GM23248 (cell line): ENCODE measurements at regions not wholly inside any gene's neighbourhood (a gene's known extent, or its start where the extent isn't known, plus 50 kb on each side); places are given as distances from the start of the nearest gene placed in this dataset.
"Not testable (repeated sequence)": the region's sequence is repeated elsewhere in the genome, so short reads cannot be mapped to it uniquely, and the experiment has no call there.

ENCODE experiments used
- DNase-seq: peaks from one replicate; pipeline ENCODE4 v3.0.0-alpha.2; 2015
- H2AFZ ChIP-seq: fragments of 200-600 bp; sonication (generic); 2 replicates; pipeline ENCODE4 v1.6.1; 2016; ENCODE audit warnings: antibody characterized with exemption
- H3F3A ChIP-seq: fragments of 200-600 bp; sonication (generic); 2 replicates; pipeline ENCODE4 v1.6.1; 2016; ENCODE audit warnings: mild to moderate bottlenecking, antibody characterized with exemption, mixed run types; ENCODE audit not compliant: insufficient read depth
- H3K27ac ChIP-seq: fragments of 200-600 bp; sonication (generic); 2 replicates; pipeline ENCODE4 v1.5.1; 2016; ENCODE audit warnings: mild to moderate bottlenecking
- H3K27me3 ChIP-seq: fragments of 200-600 bp; sonication (generic); replicated peaks from 2 replicates; pipeline ENCODE4 v1.6.1; 2016; ENCODE audit warnings: mild to moderate bottlenecking; ENCODE audit not compliant: insufficient read depth
- H3K36me3 ChIP-seq: fragments of 200-600 bp; sonication (generic); 2 replicates; pipeline ENCODE4 v1.6.1; 2016; ENCODE audit warnings: low read depth, mild to moderate bottlenecking
- H3K4me1 ChIP-seq: fragments of 200-600 bp; sonication (generic); 2 replicates; pipeline ENCODE4 v1.6.1; 2016; ENCODE audit warnings: mild to moderate bottlenecking; ENCODE audit not compliant: insufficient read depth
- H3K4me2 ChIP-seq: fragments of 200-600 bp; sonication (generic); one replicate; pipeline ENCODE4 v1.6.1; 2016; ENCODE audit warnings: mild to moderate bottlenecking; ENCODE audit not compliant: unreplicated experiment
- H3K4me3 ChIP-seq: fragments of 200-600 bp; sonication (generic); 2 replicates; pipeline ENCODE4 v1.5.1; 2016; ENCODE audit warnings: mild to moderate bottlenecking
- H3K79me2 ChIP-seq: fragments of 200-600 bp; sonication (generic); 2 replicates; pipeline ENCODE4 v1.6.1; 2016; ENCODE audit warnings: mild to moderate bottlenecking; ENCODE audit not compliant: insufficient read depth
- H3K9ac ChIP-seq: fragments of 200-600 bp; sonication (generic); 2 replicates; pipeline ENCODE4 v1.6.1; 2016; ENCODE audit warnings: mild to moderate bottlenecking
- H3K9me2 ChIP-seq: fragments of 200-600 bp; sonication (generic); 2 replicates; pipeline ENCODE4 v1.6.1; 2016; ENCODE audit warnings: mixed run types, mild to moderate bottlenecking, moderate library complexity; ENCODE audit not compliant: insufficient read depth
- H3K9me3 ChIP-seq: fragments of 200-600 bp; sonication (generic); one replicate; pipeline ENCODE4 v1.6.1; 2017; ENCODE audit warnings: low read depth
- H4K20me1 ChIP-seq: fragments of 200-600 bp; sonication (generic); 2 replicates; pipeline ENCODE4 v1.6.0; 2016; ENCODE audit not compliant: insufficient read depth
- EZH2 ChIP-seq: fragments of 200-600 bp; sonication (generic); IDR thresholded peaks from 2 replicates; pipeline ENCODE4 v1.6.1; 2018; ENCODE audit warnings: antibody characterized with exemption, mild to moderate bottlenecking; ENCODE audit not compliant: insufficient read depth, poor library complexity, severe bottlenecking
- EZH2phosphoT487 ChIP-seq: fragments of 200-600 bp; sonication (generic); IDR thresholded peaks from 2 replicates; pipeline ENCODE4 v1.6.1; 2018; ENCODE audit warnings: antibody characterized with exemption, moderate library complexity, mild to moderate bottlenecking, low read depth; ENCODE audit not compliant: insufficient read depth
- WGBS, 2 experiments: methylation state at CpG; one replicate each; pipeline ENCODE4 v1.1.6; 2015 to 2017; ENCODE audit warnings: low lambda C conversion rate in 2 of 2, low coverage in 1 of 2; ENCODE audit errors: missing lambda C conversion rate in 2 of 2; 5-methylcytosine and 5-hydroxymethylcytosine counted together
- in situ Hi-C: fragments of 300-500 bp; cut with MboI; formaldehyde crosslinking; loops from 2 replicates; pipeline ENCODE4 v1.15.0; 2020

DNA sequence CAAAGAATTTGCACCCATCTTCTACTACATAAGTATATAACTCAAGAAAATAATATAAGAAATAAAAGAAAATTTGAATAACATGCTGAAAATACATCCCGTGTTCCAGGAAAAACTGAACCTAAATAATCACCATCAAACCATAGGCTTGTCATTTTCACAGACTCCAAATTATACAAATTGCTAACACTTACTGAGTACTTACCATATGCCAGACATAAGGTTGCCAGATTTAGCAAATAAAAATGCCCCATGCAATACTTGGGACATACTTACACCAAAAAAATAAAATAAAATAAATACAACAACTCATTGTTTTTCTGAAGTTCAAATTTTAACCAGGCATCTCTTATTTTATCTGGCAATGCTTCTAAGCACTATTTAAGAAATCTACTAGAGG lies 760.4 kb upstream of the SEMA6D start:
- no peak overlapping the region for H3K9ac ChIP-seq
- H2AFZ ChIP-seq = no peak overlapping the region
- DNase-seq = no peak
- H3K9me3 ChIP-seq = peaks cover 2% of the 10 kb centered on the region
- H3K27me3 ChIP-seq = no peaks in the 10 kb centered on the region
- 2 to 6% methylated on average over 1 of the region's 1 CpG for WGBS, 2 experiments
- in situ Hi-C loops = no loop called here
- no peaks in the 10 kb centered on the region for H3K9me2 ChIP-seq
- no peak overlapping the region for H3K27ac ChIP-seq
- no peaks in the 10 kb centered on the region for H3K36me3 ChIP-seq
- H3K79me2 ChIP-seq = no peaks in the 10 kb centered on the region
- H3K4me3 ChIP-seq = no peak overlapping the region
- H3K4me2 ChIP-seq = no peak overlapping the region
- H3F3A ChIP-seq = no peaks in the 10 kb centered on the region
- H4K20me1 ChIP-seq = 0 out of 2 replicates have a peak, but pooled peaks cover 4% of the 10 kb centered on the region
- no peak for TF ChIP-seq EZH2
- TF ChIP-seq EZH2phosphoT487 = no peak
- H3K4me1 ChIP-seq = no peaks in the 10 kb centered on the region

DNA sequence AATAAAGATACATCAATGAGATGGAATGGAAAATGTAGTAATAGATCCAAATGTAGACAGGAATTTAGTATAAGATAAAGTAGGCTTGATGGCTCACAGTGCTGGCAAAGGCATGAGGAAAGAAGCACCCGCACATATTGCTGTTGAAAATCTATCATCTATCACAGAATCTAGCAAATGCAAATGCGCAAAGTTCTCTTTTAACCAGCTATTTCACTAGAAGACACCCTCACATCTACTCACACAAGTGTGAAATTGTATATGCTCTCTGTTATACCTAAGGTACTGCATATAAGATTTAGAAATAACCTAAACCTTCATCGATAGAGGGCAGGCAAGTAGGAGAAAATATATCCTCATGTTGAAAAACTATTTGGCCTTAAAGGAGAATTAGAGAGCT lies 756.7 kb upstream of the SEMA6D start:
- H3K4me3 ChIP-seq = no peak overlapping the region
- no peak overlapping the region for H3K27ac ChIP-seq
- H3K4me1 ChIP-seq = no peaks in the 10 kb centered on the region
- H3K4me2 ChIP-seq = no peak overlapping the region
- H3K9me2 ChIP-seq = no peaks in the 10 kb centered on the region
- H3F3A ChIP-seq = no peaks in the 10 kb centered on the region
- no peak overlapping the region for H3K9ac ChIP-seq
- H3K27me3 ChIP-seq = no peaks in the 10 kb centered on the region
- H2AFZ ChIP-seq = no peak overlapping the region
- in situ Hi-C loops = no loop called here
- no peaks in the 10 kb centered on the region for H3K36me3 ChIP-seq
- no peaks in the 10 kb centered on the region for H3K79me2 ChIP-seq
- 0 out of 2 replicates have a peak, but pooled peaks cover 4% of the 10 kb centered on the region for H4K20me1 ChIP-seq
- TF ChIP-seq EZH2 = no peak
- no peak for TF ChIP-seq EZH2phosphoT487
- 51 to 52% methylated on average over 3 of the region's 3 CpGs for WGBS, 2 experiments
- no peak for DNase-seq
- peaks cover 2% of the 10 kb centered on the region for H3K9me3 ChIP-seq

DNA sequence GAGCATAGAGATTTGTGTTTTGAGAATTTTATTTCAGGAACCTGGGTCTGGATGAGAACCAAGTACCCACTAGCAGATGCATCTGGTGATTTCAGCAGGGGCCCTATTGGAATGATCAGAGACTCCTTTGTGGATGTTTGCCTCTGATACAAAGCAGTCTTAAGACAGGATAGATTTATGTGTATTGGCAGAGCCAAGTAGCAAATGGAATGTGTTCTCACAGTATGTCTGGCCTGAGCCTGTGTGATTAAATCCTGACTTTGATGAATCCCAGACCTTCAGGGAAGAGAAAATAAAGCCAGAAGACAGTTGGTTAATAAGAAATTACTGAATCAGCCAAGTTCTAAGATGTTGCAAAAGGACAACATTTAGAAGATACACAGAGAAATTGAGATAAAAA lies 755.5 kb upstream of the SEMA6D start:
- Histone ChIP-seq H3K36me3 (no peaks in the 10 kb centered on the region), H3K9me2 (no peaks in the 10 kb centered on the region), H4K20me1 (0 out of 2 replicates have a peak, but pooled peaks cover 4% of the 10 kb centered on the region), H3K4me2 (no peak overlapping the region), H3K4me3 (no peak overlapping the region), H2AFZ (no peak overlapping the region), H3K9me3 (peaks cover 2% of the 10 kb centered on the region), H3K79me2 (no peaks in the 10 kb centered on the region), H3K27me3 (no peaks in the 10 kb centered on the region), H3K4me1 (no peaks in the 10 kb centered on the region), H3K27ac (no peak overlapping the region), H3K9ac (no peak overlapping the region), H3F3A (no peaks in the 10 kb centered on the region)
- in situ Hi-C loops = no loop called here
- no peak for DNase-seq
- TF ChIP-seq EZH2 (no peak), EZH2phosphoT487 (no peak)

DNA sequence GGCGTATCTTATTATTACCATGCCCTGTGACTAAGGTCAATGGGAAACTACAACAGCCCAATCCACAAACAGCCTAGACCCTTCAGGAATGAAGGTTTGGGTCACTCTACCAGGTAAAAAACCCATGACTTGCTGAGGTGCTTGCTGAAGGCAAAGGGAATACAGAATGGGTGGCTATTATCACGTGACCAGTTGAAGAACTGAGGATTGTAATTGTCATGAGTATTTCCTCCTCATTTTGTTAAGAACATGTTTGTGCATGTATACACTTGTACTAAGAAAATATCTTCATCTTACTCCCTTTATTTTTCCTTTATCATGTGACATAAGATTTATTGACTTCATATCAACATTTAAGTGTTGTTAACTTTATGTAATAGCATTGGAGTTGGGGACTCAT lies 729.2 kb upstream of the SEMA6D start:
- H3K27me3 ChIP-seq, in situ Hi-C loops, H3K4me2 ChIP-seq, H3K9ac ChIP-seq, H3F3A ChIP-seq, H4K20me1 ChIP-seq, H3K27ac ChIP-seq, H3K36me3 ChIP-seq, H2AFZ ChIP-seq, H3K4me1 ChIP-seq, H3K4me3 ChIP-seq, H3K9me3 ChIP-seq, DNase-seq, H3K9me2 ChIP-seq, H3K79me2 ChIP-seq: not testable (repeated sequence)
- 14 to 17% methylated on average over 2 of the region's 2 CpGs for WGBS, 2 experiments

DNA sequence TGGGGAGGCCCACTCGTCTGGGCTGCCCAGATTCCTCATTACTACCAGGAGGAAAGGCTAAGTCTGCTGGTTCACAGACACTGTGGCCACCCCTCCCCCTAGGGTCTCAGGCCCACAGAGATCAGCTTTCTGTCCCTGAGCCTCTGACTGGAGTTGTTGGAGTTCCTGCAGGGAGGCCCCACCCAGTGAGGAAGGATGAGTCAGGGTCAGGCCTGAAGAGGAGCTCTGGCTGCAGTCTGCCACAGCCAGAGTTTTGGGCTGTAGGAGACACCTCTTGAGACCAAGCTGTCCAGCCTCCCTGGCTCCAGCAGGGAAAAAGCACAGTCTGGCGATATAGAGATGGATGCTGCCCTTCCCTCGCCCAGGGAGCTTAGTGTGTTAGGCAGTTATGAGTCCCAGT lies 720.9 kb upstream of the SEMA6D start:
- in situ Hi-C loops = no loop called here
- 7 to 13% methylated on average over 3 of the region's 3 CpGs for WGBS, 2 experiments
- Histone ChIP-seq H3K4me1 (no peaks in the 10 kb centered on the region), H3K79me2 (no peaks in the 10 kb centered on the region), H3K9me2 (no peaks in the 10 kb centered on the region), H3K36me3 (no peaks in the 10 kb centered on the region), H3K4me3 (no peak overlapping the region), H3K9ac (no peak overlapping the region), H3K9me3 (no peaks in the 10 kb centered on the region), H3K27ac (no peak overlapping the region), H3F3A (no peaks in the 10 kb centered on the region), H3K27me3 (no peaks in the 10 kb centered on the region), H4K20me1 (no peaks in the 10 kb centered on the region), H2AFZ (no peak overlapping the region), H3K4me2 (no peak overlapping the region)
- no peak for DNase-seq
- no peak for TF ChIP-seq EZH2
- no peak for TF ChIP-seq EZH2phosphoT487
